GM19468 (cell line): ENCODE measurements at regions not wholly inside any gene's neighbourhood (a gene's known extent, or its start where the extent isn't known, plus 50 kb on each side); places are given as distances from the start of the nearest gene placed in this dataset.

Experiments used
- ATAC-seq: cut with Tn5 transposase; IDR thresholded peaks from one replicate; pipeline ENCODE4 v1.9.1; 2021; ENCODE audit warnings: mild to moderate bottlenecking, moderate library complexity, moderate number of reproducible peaks; ENCODE audit not compliant: unreplicated experiment; ENCODE audit errors: extremely low read depth

GRCh38 chr13:68261105-68261504 lies 1031.0 kb upstream of the PCDH9 start:
- no peak for ATAC-seq

GRCh38 chr13:68257111-68257842 lies 1027.1 kb upstream of the PCDH9 start:
- ATAC-seq, result no peak

- no peak for ATAC-seq
Measured at GRCh38 chr13:68254151-68254550, 1024.0 kb upstream of the PCDH9 start.

- ATAC-seq, result no peak
Measured at GRCh38 chr13:68234274-68234673, 1004.1 kb upstream of the PCDH9 start.

GRCh38 chr13:68232351-68233130 lies 1002.4 kb upstream of the PCDH9 start:
- no peak for ATAC-seq

GRCh38 chr13:68214691-68215415 lies 984.7 kb upstream of the PCDH9 start:
- ATAC-seq, result no peak

GRCh38 chr13:68199271-68199670 lies 969.1 kb upstream of the PCDH9 start:
- no peak for ATAC-seq

- ATAC-seq, result no peak
Measured at GRCh38 chr13:68190818-68191217, 960.7 kb upstream of the PCDH9 start.

- no peak for ATAC-seq
Measured at GRCh38 chr13:68185444-68186141, 955.5 kb upstream of the PCDH9 start.

- no peak for ATAC-seq
Measured at GRCh38 chr13:68176475-68176874, 946.3 kb upstream of the PCDH9 start.

- no peak for ATAC-seq
Measured at GRCh38 chr13:68174893-68175292, 944.8 kb upstream of the PCDH9 start.

- ATAC-seq, result no peak
Measured at GRCh38 chr13:68173111-68173510, 943.0 kb upstream of the PCDH9 start.

- no peak for ATAC-seq
Measured at GRCh38 chr13:68170961-68171360, 940.8 kb upstream of the PCDH9 start.

GRCh38 chr13:68168448-68168847 lies 938.3 kb upstream of the PCDH9 start:
- no peak for ATAC-seq

- no peak for ATAC-seq
Measured at GRCh38 chr13:68160466-68160865, 930.3 kb upstream of the PCDH9 start.

GRCh38 chr13:68152414-68152813 lies 922.3 kb upstream of the PCDH9 start:
- no peak for ATAC-seq

- no peak for ATAC-seq
Measured at GRCh38 chr13:68145852-68146251, 915.7 kb upstream of the PCDH9 start.

GRCh38 chr13:68128297-68128915 lies 898.3 kb upstream of the PCDH9 start:
- no peak for ATAC-seq

- no peak for ATAC-seq
Measured at GRCh38 chr13:68125087-68125480, 894.9 kb upstream of the PCDH9 start.
